ENCODE measurements at regions not wholly inside any gene's neighbourhood (a gene's known extent, or its start where the extent isn't known, plus 50 kb on each side); places are given as distances from the start of the nearest gene placed in this dataset.

DNA sequence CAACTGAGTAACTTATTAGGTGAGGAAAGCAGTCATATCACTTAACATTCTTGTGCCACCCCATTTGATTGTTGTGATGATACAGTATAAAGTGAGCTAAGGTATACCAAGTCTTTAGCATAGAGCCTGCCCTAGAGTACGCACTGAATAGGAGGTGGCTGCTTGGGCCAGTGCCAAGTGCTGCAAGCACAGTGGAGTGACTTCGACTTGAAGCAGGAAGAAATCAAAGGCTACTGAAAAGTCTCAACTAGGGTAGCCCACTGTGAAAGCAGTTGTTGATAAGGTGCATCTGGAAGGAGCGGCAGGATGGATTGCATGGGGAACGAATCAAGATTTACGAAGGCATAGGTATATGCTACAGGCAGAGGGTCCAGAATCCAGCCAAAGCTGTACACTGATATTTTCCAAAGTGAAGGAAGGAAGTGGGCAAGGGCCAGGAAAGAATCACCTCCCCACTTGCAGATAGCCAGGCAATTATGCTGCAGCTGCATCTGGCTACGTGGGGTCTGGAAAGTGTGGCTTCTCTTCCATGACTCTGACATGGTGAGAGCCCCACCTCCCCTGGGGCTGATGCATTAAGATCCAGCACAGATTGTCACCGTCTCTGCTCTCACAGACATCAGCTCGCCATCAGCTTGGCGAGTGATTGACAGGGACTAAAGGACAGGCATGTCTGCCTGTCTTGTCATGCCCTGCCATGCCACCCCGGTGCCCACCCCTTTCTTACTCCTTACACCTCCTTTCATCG lies 287.0 kb upstream of the PLXNA2 start:
- no peaks in the 10 kb centered on the region for H3K4me1 ChIP-seq
- H3K36me3 ChIP-seq, result no peaks in the 10 kb centered on the region
- no peak for ATAC-seq
- WGBS, 2 donors (ENCODE audit: low coverage in 1 of 2), result 42 to 75% methylated on average over 3 to 8 of the region's 11 CpGs
- no peak overlapping the region for H3K4me3 ChIP-seq
- TF ChIP-seq POLR2AphosphoS5 (IDR thresholded peaks at IDR 0.05) (no peak), POLR2A (IDR thresholded peaks at IDR 0.05) (no peak), EP300 (IDR thresholded peaks at IDR 0.05) (no peak), CTCF (IDR thresholded peaks at IDR 0.05) (no peak)
- no peaks in the 10 kb centered on the region for H3K9me3 ChIP-seq
- H3K27ac ChIP-seq, result no peak overlapping the region
- H3K27me3 ChIP-seq, result peaks cover 20% of the 10 kb centered on the region

GRCh38 chr1:208533746-208534598 lies 289.8 kb upstream of the PLXNA2 start:
- TF ChIP-seq POLR2AphosphoS5 (IDR thresholded peaks at IDR 0.05) (no peak), CTCF (IDR thresholded peaks at IDR 0.05) (no peak), EP300 (IDR thresholded peaks at IDR 0.05) (no peak), POLR2A (IDR thresholded peaks at IDR 0.05) (no peak)
- no peak for ATAC-seq
- H3K4me1 ChIP-seq, result no peaks in the 10 kb centered on the region
- peaks cover 20% of the 10 kb centered on the region for H3K27me3 ChIP-seq
- 70 to 86% methylated on average over 1 to 7 of the region's 7 CpGs for WGBS, 2 donors (ENCODE audit: low coverage in 1 of 2)
- no peak overlapping the region for H3K4me3 ChIP-seq
- no peaks in the 10 kb centered on the region for H3K9me3 ChIP-seq
- H3K36me3 ChIP-seq, result no peaks in the 10 kb centered on the region
- H3K27ac ChIP-seq, result no peak overlapping the region

- H3K27ac ChIP-seq, result no peak overlapping the region
- H3K9me3 ChIP-seq, result no peaks in the 10 kb centered on the region
- TF ChIP-seq CTCF (IDR thresholded peaks at IDR 0.05) (no peak), POLR2A (IDR thresholded peaks at IDR 0.05) (no peak), EP300 (IDR thresholded peaks at IDR 0.05) (no peak), POLR2AphosphoS5 (IDR thresholded peaks at IDR 0.05) (no peak)
- ATAC-seq, result no peak
- peaks cover 17% of the 10 kb centered on the region for H3K27me3 ChIP-seq
- no peak overlapping the region for H3K4me3 ChIP-seq
- no peaks in the 10 kb centered on the region for H3K4me1 ChIP-seq
- 40 to 66% methylated on average over 4 of the region's 4 CpGs for WGBS, 2 donors (ENCODE audit: low coverage in 1 of 2)
- H3K36me3 ChIP-seq, result no peaks in the 10 kb centered on the region
These were observed 290.4 kb upstream of the PLXNA2 start for GRCh38 chr1:208534599-208534897.

DNA sequence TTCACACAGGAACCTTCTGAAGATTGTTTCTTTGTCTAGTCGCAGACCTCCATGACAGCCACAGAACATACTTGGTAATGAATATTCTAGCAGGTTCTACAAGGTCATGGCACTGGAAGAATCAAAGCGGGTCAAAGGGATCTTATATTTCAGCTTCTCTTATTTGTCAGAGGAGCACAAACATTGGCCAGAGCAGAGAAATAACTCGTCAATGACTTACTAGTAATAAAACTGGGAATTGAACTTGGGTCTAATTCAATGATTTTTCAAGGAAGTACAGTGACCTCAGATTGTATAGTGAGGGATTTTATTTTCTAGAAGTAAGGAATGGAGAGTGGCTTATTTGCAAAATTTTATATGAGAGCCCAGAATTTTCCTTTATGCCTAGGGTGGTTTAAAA lies 290.8 kb upstream of the PLXNA2 start:
- H3K27me3 ChIP-seq, result peaks cover 15% of the 10 kb centered on the region
- H3K9me3 ChIP-seq, result no peaks in the 10 kb centered on the region
- H3K36me3 ChIP-seq, result no peaks in the 10 kb centered on the region
- H3K27ac ChIP-seq, result no peak overlapping the region
- 82 to 94% methylated on average over 3 of the region's 3 CpGs for WGBS, 2 donors (ENCODE audit: low coverage in 1 of 2)
- H3K4me3 ChIP-seq, result no peak overlapping the region
- no peak for TF ChIP-seq EP300 (IDR thresholded peaks at IDR 0.05)
- no peak for TF ChIP-seq CTCF (IDR thresholded peaks at IDR 0.05)
- TF ChIP-seq POLR2AphosphoS5 (IDR thresholded peaks at IDR 0.05), result no peak
- no peaks in the 10 kb centered on the region for H3K4me1 ChIP-seq
- ATAC-seq, result no peak

- no peak for TF ChIP-seq POLR2AphosphoS5 (IDR thresholded peaks at IDR 0.05)
- no peak for TF ChIP-seq POLR2A (IDR thresholded peaks at IDR 0.05)
- no peak for TF ChIP-seq EP300 (IDR thresholded peaks at IDR 0.05)
- no peak for TF ChIP-seq CTCF (IDR thresholded peaks at IDR 0.05)
- WGBS, 2 donors (ENCODE audit: low coverage in 1 of 2), result 31 to 71% methylated on average over 4 to 7 of the region's 7 CpGs
These were observed 291.3 kb upstream of the PLXNA2 start for GRCh38 chr1:208535511-208535910.

More at GRCh38 chr1:208535511-208535910, 291.3 kb upstream of the PLXNA2 start:
- no peaks in the 10 kb centered on the region for H3K9me3 ChIP-seq
- H3K4me3 ChIP-seq, result no peak overlapping the region
- H3K27ac ChIP-seq, result no peak overlapping the region
- H3K36me3 ChIP-seq, result no peaks in the 10 kb centered on the region
- H3K27me3 ChIP-seq, result peaks cover 15% of the 10 kb centered on the region
- H3K4me1 ChIP-seq, result no peaks in the 10 kb centered on the region
- no peak for ATAC-seq
